ENCODE measurements at regions not wholly inside any gene's neighbourhood (a gene's known extent, or its start where the extent isn't known, plus 50 kb on each side); places are given as distances from the start of the nearest gene placed in this dataset.

DNA sequence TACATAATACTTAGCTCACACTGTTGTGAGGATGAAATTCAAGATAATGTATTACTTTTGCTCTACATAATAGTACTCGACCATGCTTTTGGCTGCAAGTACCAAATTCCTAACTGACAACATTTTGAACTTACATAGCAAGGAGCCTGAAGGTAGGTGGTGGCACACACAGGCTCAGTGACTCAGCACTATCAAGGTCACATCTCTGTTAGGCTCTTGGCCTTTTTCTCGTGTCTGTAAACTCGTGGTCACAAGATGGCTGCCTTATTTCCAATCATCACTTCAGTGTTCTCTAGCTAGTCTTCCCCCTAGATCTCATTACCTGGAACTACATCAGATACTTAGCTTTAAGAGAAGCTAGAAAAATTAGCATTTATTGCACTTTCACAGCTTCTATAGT, 61.4 kb upstream of the ABCB5 start:
- H3K36me3 ChIP-seq: no peaks in the 10 kb centered on the region
- no peak overlapping the region for H3K4me3 ChIP-seq (ENCODE audit: low read depth, low read length)
- TF ChIP-seq, protein P1, sequence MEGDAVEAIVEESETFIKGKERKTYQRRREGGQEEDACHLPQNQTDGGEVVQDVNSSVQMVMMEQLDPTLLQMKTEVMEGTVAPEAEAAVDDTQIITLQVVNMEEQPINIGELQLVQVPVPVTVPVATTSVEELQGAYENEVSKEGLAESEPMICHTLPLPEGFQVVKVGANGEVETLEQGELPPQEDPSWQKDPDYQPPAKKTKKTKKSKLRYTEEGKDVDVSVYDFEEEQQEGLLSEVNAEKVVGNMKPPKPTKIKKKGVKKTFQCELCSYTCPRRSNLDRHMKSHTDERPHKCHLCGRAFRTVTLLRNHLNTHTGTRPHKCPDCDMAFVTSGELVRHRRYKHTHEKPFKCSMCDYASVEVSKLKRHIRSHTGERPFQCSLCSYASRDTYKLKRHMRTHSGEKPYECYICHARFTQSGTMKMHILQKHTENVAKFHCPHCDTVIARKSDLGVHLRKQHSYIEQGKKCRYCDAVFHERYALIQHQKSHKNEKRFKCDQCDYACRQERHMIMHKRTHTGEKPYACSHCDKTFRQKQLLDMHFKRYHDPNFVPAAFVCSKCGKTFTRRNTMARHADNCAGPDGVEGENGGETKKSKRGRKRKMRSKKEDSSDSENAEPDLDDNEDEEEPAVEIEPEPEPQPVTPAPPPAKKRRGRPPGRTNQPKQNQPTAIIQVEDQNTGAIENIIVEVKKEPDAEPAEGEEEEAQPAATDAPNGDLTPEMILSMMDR (IDR thresholded peaks at IDR 0.05; ENCODE audit: low read depth, low read length): no peak
- no peaks in the 10 kb centered on the region for H3K9me3 ChIP-seq (ENCODE audit: severe bottlenecking)
- no peak overlapping the region for H3K27ac ChIP-seq
- H3K27me3 ChIP-seq (ENCODE audit: insufficient read depth, low read depth, severe bottlenecking): no peaks in the 10 kb centered on the region
- no peak for DNase-seq

DNA sequence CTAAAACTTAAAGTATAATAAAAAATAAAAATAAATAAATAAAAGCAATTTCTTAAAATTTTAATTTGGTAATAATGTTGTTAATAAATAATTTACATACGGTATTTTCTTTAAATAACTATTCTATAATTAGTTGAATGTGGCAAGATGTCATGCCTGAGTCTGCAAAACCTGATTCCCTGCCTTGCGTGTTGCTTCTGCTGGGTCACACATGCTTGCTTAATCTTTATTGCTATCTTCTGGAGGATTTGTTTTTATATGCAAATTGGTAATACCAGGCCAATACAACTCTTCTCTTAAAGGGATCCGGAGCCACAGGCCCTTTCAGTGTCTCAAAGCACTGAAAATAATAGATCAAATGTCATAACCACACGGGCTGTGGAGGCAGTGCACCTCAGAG, 59.4 kb upstream of the ABCB5 start:
- Histone ChIP-seq H3K4me3 (ENCODE audit: low read depth, low read length) (no peak overlapping the region), H3K27ac (no peak overlapping the region), H3K36me3 (no peaks in the 10 kb centered on the region), H3K9me3 (ENCODE audit: severe bottlenecking) (no peaks in the 10 kb centered on the region), H3K27me3 (ENCODE audit: insufficient read depth, low read depth, severe bottlenecking) (no peaks in the 10 kb centered on the region)
- no peak for DNase-seq
- TF ChIP-seq, protein P1 (IDR thresholded peaks at IDR 0.05; ENCODE audit: low read depth, low read length): no peak

DNA sequence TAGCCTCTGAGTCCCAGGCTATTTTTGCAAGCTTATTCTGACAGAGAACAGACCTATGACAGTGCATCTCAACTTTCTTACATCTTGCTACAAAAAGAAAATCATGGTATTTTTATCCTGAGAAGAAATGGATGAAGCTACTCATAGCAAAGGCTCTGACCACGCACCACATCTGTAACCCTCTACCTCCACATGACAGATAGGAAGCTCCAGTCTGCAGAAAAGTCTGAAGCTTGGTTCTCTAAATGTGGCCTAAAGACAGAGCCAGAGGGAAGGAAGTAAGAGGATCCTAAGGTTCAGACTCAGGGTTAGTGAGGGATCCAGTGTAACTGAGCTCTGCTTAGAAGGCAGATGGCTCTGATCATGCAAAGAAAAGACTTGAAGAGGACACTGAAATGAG, 58.4 kb upstream of the ABCB5 start:
- Histone ChIP-seq H3K36me3 (no peaks in the 10 kb centered on the region), H3K9me3 (ENCODE audit: severe bottlenecking) (no peaks in the 10 kb centered on the region), H3K27ac (no peak overlapping the region), H3K27me3 (ENCODE audit: insufficient read depth, low read depth, severe bottlenecking) (no peaks in the 10 kb centered on the region), H3K4me3 (ENCODE audit: low read depth, low read length) (no peak overlapping the region)
- DNase-seq: no peak
- TF ChIP-seq, protein P1 (IDR thresholded peaks at IDR 0.05; ENCODE audit: low read depth, low read length): no peak

DNA sequence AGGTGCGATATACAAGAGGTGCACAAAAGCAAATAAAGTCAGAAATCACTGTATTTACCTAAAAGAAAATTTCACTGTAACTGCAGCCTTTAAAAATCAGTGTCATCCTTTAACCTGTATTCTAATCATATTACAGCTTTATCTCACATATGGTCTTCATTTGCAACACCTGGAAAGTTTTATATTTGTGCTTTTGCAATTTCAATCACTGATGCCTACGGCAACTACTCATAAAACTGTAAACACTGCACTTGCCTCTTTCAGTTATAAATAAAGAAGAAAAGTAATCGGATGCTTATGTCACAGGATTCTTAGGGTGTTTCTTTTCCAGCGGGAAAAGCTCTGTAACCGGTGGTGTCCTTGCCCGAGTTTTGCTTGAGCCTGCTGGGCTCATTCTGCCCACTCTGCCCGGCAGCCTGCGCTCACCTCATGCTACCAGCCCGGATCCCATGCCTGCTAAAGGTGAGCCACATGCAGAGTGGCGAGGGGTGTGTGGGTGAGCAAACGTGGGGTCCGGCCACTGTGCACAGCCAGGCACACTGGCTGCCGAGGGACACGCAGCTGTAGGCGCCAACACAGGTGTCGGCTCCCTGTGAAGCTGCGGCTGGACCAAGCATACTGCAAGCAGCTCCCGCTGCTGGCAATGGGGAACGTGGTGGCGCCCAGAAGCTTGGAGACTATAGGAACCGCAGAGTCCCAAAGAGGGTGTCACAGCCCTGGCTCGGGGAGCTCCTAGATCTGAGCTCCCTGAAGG, 56.3 kb upstream of the ABCB5 start:
- Histone ChIP-seq H3K36me3 (no peaks in the 10 kb centered on the region), H3K27me3 (ENCODE audit: insufficient read depth, low read depth, severe bottlenecking) (no peaks in the 10 kb centered on the region), H3K9me3 (ENCODE audit: severe bottlenecking) (no peaks in the 10 kb centered on the region), H3K4me3 (ENCODE audit: low read depth, low read length) (no peak overlapping the region), H3K27ac (no peak overlapping the region)
- TF ChIP-seq, protein P1 (IDR thresholded peaks at IDR 0.05; ENCODE audit: low read depth, low read length): no peak
- no peak for DNase-seq

DNA sequence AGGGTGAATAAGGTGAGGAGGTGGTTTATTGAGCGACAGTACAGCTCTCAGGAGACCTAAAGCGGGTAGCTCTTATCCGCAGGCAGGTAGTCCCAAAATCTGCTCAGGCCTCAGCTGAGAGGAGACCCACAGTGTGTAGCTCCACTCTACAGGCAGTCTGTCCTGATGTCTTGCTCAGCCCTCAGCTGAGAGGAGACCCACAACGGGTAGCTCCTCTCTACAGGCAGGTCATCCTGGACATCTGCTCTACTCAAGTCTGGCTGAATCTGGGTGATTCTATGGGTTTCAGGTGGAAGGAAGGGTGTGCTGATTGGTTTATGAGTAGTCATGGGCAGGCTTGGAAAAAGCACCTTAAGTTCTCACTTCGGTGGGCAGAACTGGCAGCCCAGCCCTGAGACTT, 55.6 kb upstream of the ABCB5 start:
- H3K27me3 ChIP-seq (ENCODE audit: insufficient read depth, low read depth, severe bottlenecking): no peaks in the 10 kb centered on the region
- H3K36me3 ChIP-seq: no peaks in the 10 kb centered on the region
- H3K9me3 ChIP-seq (ENCODE audit: severe bottlenecking): no peaks in the 10 kb centered on the region
- TF ChIP-seq, protein P1 (IDR thresholded peaks at IDR 0.05; ENCODE audit: low read depth, low read length): no peak
- H3K27ac ChIP-seq: no peak overlapping the region
- H3K4me3 ChIP-seq (ENCODE audit: low read depth, low read length): no peak overlapping the region
- DNase-seq: no peak
